Breast epithelium (tissue), 4 donors: ENCODE measurements at regions not wholly inside any gene's neighbourhood (a gene's known extent, or its start where the extent isn't known, plus 50 kb on each side); places are given as distances from the start of the nearest gene placed in this dataset.

ENCODE experiments used
- DNase-seq, 2 donors: peaks; one replicate each; pipeline ENCODE4 v3.0.0-alpha.2; 2019; ENCODE audit warnings: low spot score in 2 of 2
- H3K27ac ChIP-seq, 2 donors: fragments of 200-600 bp; sonication (generic) in 1 of 2; one replicate each; pipeline ENCODE4 v1.5.1; 2016 to 2019; ENCODE audit warnings: mild to moderate bottlenecking in 1 of 2
- H3K27me3 ChIP-seq, 2 donors: fragments of 200-600 bp; sonication (generic) in 1 of 2; one replicate each; pipeline versions ENCODE4 v1.5.1 to v1.6.0; 2017 to 2019; ENCODE audit warnings: control low read depth in 1 of 2, mild to moderate bottlenecking in 1 of 2
- H3K36me3 ChIP-seq: fragments of 200-600 bp; one replicate; pipeline ENCODE4 v1.5.1; 2019
- H3K4me1 ChIP-seq, 2 donors: fragments of 200-600 bp; sonication (generic); one replicate each; pipeline ENCODE4 v1.5.1; 2016 to 2019; ENCODE audit warnings: control low read depth in 1 of 2
- H3K4me3 ChIP-seq, 3 donors: fragments of 200-600 bp; sonication (generic); 1 replicate in 2 of 3; 2 replicates in 1 of 3; pipeline ENCODE4 v1.5.1; 2016 to 2019; ENCODE audit warnings: mild to moderate bottlenecking in 3 of 3, moderate library complexity in 2 of 3
- H3K9me3 ChIP-seq, 2 donors: fragments of 200-600 bp; sonication (generic) in 1 of 2; one replicate each; pipeline ENCODE4 v1.5.1; 2016 to 2019; ENCODE audit warnings: control low read depth in 1 of 2
- CTCF ChIP-seq, 3 donors: fragments of 450-650 bp; IDR thresholded peaks; one replicate each; pipeline ENCODE4 v1.5.1; 2016 to 2017; ENCODE audit warnings: antibody characterized with exemption in 3 of 3, mild to moderate bottlenecking in 3 of 3, moderate library complexity in 3 of 3
- POLR2A ChIP-seq: fragments of 450-650 bp; IDR thresholded peaks from one replicate; pipeline ENCODE4 v1.6.1; 2016; ENCODE audit warnings: antibody characterized with exemption, mild to moderate bottlenecking, moderate library complexity
- POLR2AphosphoS5 ChIP-seq, 3 donors: sonication (generic); formaldehyde crosslinking; IDR thresholded peaks; one replicate each; pipeline ENCODE4 v1.6.1; 2017; ENCODE audit warnings: antibody characterized with exemption in 3 of 3
- intact Hi-C: fragments of 100-400 bp; cut with DNase I; formaldehyde crosslinking; loops from one replicate; pipeline ENCODE4 v1.15.1; 2023; ENCODE audit warnings: low total_unique reads

- Histone ChIP-seq H3K27ac (no peak overlapping the region), H3K27me3 (no peaks in the 10 kb centered on the region), H3K9me3 (no peaks in the 10 kb centered on the region), H3K4me1 (no peaks in the 10 kb centered on the region), H3K36me3 (no peaks in the 10 kb centered on the region), H3K4me3 (no peak overlapping the region)
- peak in 1 of 2 donors; percentile 62 for DNase-seq
- intact Hi-C loops = no loop called here
- TF ChIP-seq POLR2AphosphoS5 (IDR thresholded peaks at IDR 0.05) = no peak
- TF ChIP-seq POLR2A = no peak
- TF ChIP-seq CTCF (IDR thresholded peaks at IDR 0.05) = no peak
Observed at GRCh38 chr4:13944095-13944511, 316.6 kb upstream of the BOD1L1 start.

- Histone ChIP-seq H3K27ac (no peak overlapping the region), H3K9me3 (no peaks in the 10 kb centered on the region), H3K36me3 (no peaks in the 10 kb centered on the region), H3K27me3 (no peaks in the 10 kb centered on the region), H3K4me3 (no peak overlapping the region), H3K4me1 (no peaks in the 10 kb centered on the region)
- TF ChIP-seq CTCF (IDR thresholded peaks at IDR 0.05) (no peak), POLR2A (no peak), POLR2AphosphoS5 (IDR thresholded peaks at IDR 0.05) (no peak)
- DNase-seq = no peak
- intact Hi-C loops = no loop called here
Observed at GRCh38 chr4:13947921-13948320, 320.4 kb upstream of the BOD1L1 start.

GRCh38 chr4:13950491-13950890 lies 323.0 kb upstream of the BOD1L1 start:
- no peak for TF ChIP-seq CTCF (IDR thresholded peaks at IDR 0.05)
- TF ChIP-seq POLR2A = no peak
- no peak for TF ChIP-seq POLR2AphosphoS5 (IDR thresholded peaks at IDR 0.05)
- intact Hi-C loops = no loop called here

GRCh38 chr4:13953083-13953482 lies 325.6 kb upstream of the BOD1L1 start:
- Histone ChIP-seq H3K36me3 (no peaks in the 10 kb centered on the region), H3K27ac (no peak overlapping the region), H3K4me1 (no peaks in the 10 kb centered on the region), H3K27me3 (no peaks in the 10 kb centered on the region), H3K9me3 (no peaks in the 10 kb centered on the region), H3K4me3 (no peak overlapping the region)
- no peak for TF ChIP-seq POLR2AphosphoS5 (IDR thresholded peaks at IDR 0.05)
- TF ChIP-seq POLR2A = no peak
- TF ChIP-seq CTCF (IDR thresholded peaks at IDR 0.05) = no peak
- no peak for DNase-seq
- intact Hi-C loops = no loop called here

More at GRCh38 chr4:13950491-13950890, 323.0 kb upstream of the BOD1L1 start:
- no peak overlapping the region for H3K4me3 ChIP-seq
- no peak for DNase-seq
- no peaks in the 10 kb centered on the region for H3K4me1 ChIP-seq
- no peaks in the 10 kb centered on the region for H3K9me3 ChIP-seq
- H3K27me3 ChIP-seq = no peaks in the 10 kb centered on the region
- no peaks in the 10 kb centered on the region for H3K36me3 ChIP-seq
- H3K27ac ChIP-seq = no peak overlapping the region

GRCh38 chr4:13955551-13955950 lies 328.0 kb upstream of the BOD1L1 start:
- DNase-seq = no peak
- Histone ChIP-seq H3K4me1 (no peaks in the 10 kb centered on the region), H3K27ac (no peak overlapping the region)

More at GRCh38 chr4:13955551-13955950, 328.0 kb upstream of the BOD1L1 start:
- Histone ChIP-seq H3K27me3 (no peaks in the 10 kb centered on the region), H3K9me3 (no peaks in the 10 kb centered on the region), H3K4me3 (no peak overlapping the region), H3K36me3 (no peaks in the 10 kb centered on the region)
- intact Hi-C loops = no loop called here
- TF ChIP-seq CTCF (IDR thresholded peaks at IDR 0.05) (no peak), POLR2A (no peak), POLR2AphosphoS5 (IDR thresholded peaks at IDR 0.05) (no peak)
